Naive thymus-derived CD8-positive, alpha-beta T cell (primary cell): ENCODE measurements at regions not wholly inside any gene's neighbourhood (a gene's known extent, or its start where the extent isn't known, plus 50 kb on each side); places are given as distances from the start of the nearest gene placed in this dataset.
"Not testable (repeated sequence)": the region's sequence is repeated elsewhere in the genome, so short reads cannot be mapped to it uniquely, and the experiment has no call there.

Experiments used
- ATAC-seq, 2 donors: fragments of 150-1000 bp; cut with Tn5 transposase in 1 of 2; sonication (Bioruptor Pico), chemical (Tn5 transposase) in 1 of 2; 1 replicate in 1 of 2; 2 replicates in 1 of 2; pipeline ENCODE4 v1.10.0; 2021; ENCODE audit warnings: mild to moderate bottlenecking in 2 of 2, moderate library complexity in 2 of 2
- POLR2A ChIA-PET: fragments of 350-600 bp; sonication (Branson Sonifier 250); formaldehyde crosslinking; loops from one replicate; lab custom pipeline; 2021; ENCODE audit warnings: antibody characterized with exemption; lab: Charles Lee
- DNase-seq, 10 donors: peaks; one replicate each; pipeline versions ENCODE4 v3.0.0 to v3.0.0-alpha.2; 2020 to 2022
- H3K27ac Mint-ChIP-seq, 10 donors: one replicate each; pipeline ENCODE4 v1.8.0; 2020 to 2022; ENCODE audit warnings: mild to moderate bottlenecking in 10 of 10, mixed read lengths in 10 of 10, moderate library complexity in 4 of 10, inconsistent platforms in 1 of 10
- H3K27me3 Mint-ChIP-seq, 5 donors: one replicate each; pipeline ENCODE4 v1.8.0; 2021 to 2022; ENCODE audit warnings: mixed read lengths in 5 of 5
- H3K36me3 Mint-ChIP-seq, 3 donors: one replicate each; pipeline ENCODE4 v1.8.0; 2020 to 2022; ENCODE audit warnings: mixed read lengths in 3 of 3, mild to moderate bottlenecking in 2 of 3, inconsistent platforms in 1 of 3
- H3K4me1 Mint-ChIP-seq, 4 donors: one replicate each; pipeline ENCODE4 v1.8.0; 2021 to 2022; ENCODE audit warnings: mixed read lengths in 4 of 4
- H3K4me3 Mint-ChIP-seq, 10 donors: one replicate each; pipeline ENCODE4 v1.8.0; 2020 to 2022; ENCODE audit warnings: mild to moderate bottlenecking in 10 of 10, mixed read lengths in 10 of 10, moderate library complexity in 6 of 10, inconsistent platforms in 1 of 10
- H3K9me3 Mint-ChIP-seq, 9 donors: one replicate each; pipeline ENCODE4 v1.8.0; 2020 to 2022; ENCODE audit warnings: mixed read lengths in 9 of 9, mild to moderate bottlenecking in 3 of 9, inconsistent platforms in 1 of 9, moderate library complexity in 1 of 9

DNA sequence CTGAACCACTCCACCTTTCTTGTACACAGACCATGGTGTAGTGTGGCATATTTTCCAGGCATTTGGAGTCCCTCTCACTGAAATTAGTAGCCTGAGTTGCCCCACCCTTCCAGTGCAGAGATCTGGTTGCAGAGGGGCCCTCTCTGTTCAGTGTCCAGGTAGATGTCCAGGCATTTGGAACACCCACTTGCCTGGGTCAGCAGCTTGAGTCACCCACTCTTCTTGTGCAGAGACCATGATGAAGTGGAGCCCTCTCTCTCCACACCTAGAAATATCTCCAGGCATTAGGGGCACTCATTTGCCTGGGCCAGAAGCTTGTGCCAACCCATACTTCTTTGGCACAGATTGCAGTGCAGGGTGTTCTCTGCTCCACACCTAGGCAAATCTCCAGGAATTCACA lies 2733.3 kb downstream of the PCDH7 start:
- POLR2A ChIA-PET = no interaction called here
- H3K9me3 Mint-ChIP-seq = peaks cover 8 to 26% (median 13%) of the 10 kb centered on the region in 9 donors
- H3K27me3 Mint-ChIP-seq = no peaks in the 10 kb centered on the region
- no peak overlapping the region for H3K4me3 Mint-ChIP-seq
- no peak overlapping the region for H3K27ac Mint-ChIP-seq
- H3K36me3 Mint-ChIP-seq = peaks cover 0 to 2% (median 0%) of the 10 kb centered on the region in 3 donors
- no peak for ATAC-seq
- no peaks in the 10 kb centered on the region for H3K4me1 Mint-ChIP-seq
- no peak for DNase-seq

DNA sequence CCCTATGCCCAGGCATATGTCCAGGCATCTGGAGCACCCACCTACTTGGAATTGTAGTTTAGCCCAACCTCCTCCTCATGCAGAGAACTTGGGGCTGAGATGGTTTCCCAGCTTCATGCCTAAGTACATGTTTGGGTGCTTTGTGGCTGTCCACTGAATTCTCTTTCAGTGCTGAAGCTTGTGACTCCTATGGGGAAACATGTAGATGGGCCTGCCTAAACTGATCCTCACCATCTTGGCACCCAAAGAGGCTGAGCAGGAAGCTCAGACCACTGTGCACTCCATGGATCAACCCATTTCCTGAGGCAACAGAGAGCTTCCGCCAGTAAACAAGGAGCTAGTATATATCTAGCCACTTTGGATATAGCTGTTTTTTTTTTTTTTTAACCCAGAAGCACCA lies 2733.7 kb downstream of the PCDH7 start:
- POLR2A ChIA-PET = no interaction called here

DNA sequence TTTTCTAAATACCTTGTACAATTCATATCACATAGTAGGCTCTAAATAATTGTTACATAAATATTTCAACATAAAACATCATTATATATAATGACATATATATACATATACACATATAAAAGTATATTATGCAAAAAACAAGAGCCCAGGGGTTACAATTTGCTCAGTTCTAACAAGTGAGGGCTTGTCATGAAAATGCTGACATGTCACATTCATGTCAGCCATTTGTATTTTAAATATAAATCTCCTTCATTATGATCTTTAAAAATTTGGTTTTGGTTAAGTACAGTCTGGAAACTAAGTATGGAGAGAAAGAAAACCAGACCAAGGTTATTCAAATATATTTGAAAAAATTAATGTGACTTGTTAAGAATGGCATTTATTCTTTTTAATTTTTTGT lies 2745.4 kb downstream of the PCDH7 start:
- Mint-ChIP-seq H3K27ac (no peak overlapping the region), H3K9me3 (peaks cover 0 to 33% (median 7%) of the 10 kb centered on the region in 9 donors), H3K27me3 (no peaks in the 10 kb centered on the region), H3K4me3 (no peak overlapping the region), H3K36me3 (no peaks in the 10 kb centered on the region), H3K4me1 (no peaks in the 10 kb centered on the region)
- ATAC-seq (no peak), DNase-seq (no peak)
- POLR2A ChIA-PET = no interaction called here

More for the DNA sequence above, 2733.7 kb downstream of the PCDH7 start:
- no peak for ATAC-seq
- no peaks in the 10 kb centered on the region for H3K27me3 Mint-ChIP-seq
- no peak for DNase-seq
- H3K4me3 Mint-ChIP-seq = no peak overlapping the region
- H3K36me3 Mint-ChIP-seq = peaks cover 0 to 2% (median 0%) of the 10 kb centered on the region in 3 donors
- no peaks in the 10 kb centered on the region for H3K4me1 Mint-ChIP-seq
- H3K9me3 Mint-ChIP-seq = peaks cover 8 to 26% (median 13%) of the 10 kb centered on the region in 9 donors
- no peak overlapping the region for H3K27ac Mint-ChIP-seq

DNA sequence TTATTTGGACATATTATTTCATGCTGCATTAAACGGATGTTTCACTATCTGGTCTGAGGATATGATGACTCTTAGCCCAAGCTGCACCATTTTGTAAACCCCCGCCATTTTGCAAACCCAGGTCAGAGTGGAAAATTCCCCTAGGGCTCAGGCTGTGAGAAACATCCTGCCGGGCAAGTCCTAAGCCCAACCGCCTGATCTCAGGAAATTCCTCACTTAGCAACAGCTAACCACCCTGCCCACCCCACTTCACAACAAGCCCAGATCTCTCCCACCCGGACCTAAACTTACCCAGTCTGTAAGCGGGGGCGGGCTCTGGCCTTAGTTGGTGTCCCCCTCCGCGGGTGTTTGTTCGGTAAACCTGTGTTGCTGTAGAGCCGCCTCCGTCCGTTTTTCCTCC lies 2747.1 kb downstream of the PCDH7 start:
- POLR2A ChIA-PET = no interaction called here
- H3K27ac Mint-ChIP-seq = no peak overlapping the region
- H3K27me3 Mint-ChIP-seq = no peaks in the 10 kb centered on the region
- H3K9me3 Mint-ChIP-seq = peaks cover 0 to 33% (median 7%) of the 10 kb centered on the region in 9 donors
- H3K4me3 Mint-ChIP-seq = no peak overlapping the region
- H3K36me3 Mint-ChIP-seq = no peaks in the 10 kb centered on the region
- ATAC-seq (no peak), DNase-seq (no peak)
- H3K4me1 Mint-ChIP-seq = no peaks in the 10 kb centered on the region

DNA sequence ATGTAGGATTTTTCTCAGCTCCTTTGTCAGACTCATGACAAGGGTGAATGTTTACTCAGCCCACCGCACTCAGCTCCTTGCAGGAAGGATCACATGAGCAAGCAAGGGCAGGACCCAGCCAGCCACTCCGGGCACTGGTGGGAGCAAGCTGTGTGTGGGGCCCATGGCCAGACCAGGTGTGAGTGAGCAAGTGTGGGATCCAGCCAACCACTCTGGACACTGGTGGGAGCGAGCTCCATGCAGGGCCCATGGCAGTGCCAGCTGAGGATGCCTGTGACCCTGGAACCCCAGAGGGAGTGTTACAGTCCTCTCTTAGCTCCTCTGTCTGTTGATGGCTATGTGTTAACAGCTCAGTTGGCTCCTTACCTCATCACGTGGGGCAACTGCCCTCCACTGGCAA lies 2750.6 kb downstream of the PCDH7 start:
- Mint-ChIP-seq H3K36me3 (no peaks in the 10 kb centered on the region), H3K27ac (no peak overlapping the region), H3K4me1 (no peaks in the 10 kb centered on the region), H3K4me3 (no peak overlapping the region), H3K27me3 (no peaks in the 10 kb centered on the region), H3K9me3 (peaks cover 0 to 30% (median 6%) of the 10 kb centered on the region in 9 donors)
- no peak for DNase-seq
- no peak for ATAC-seq
- POLR2A ChIA-PET = no interaction called here

DNA sequence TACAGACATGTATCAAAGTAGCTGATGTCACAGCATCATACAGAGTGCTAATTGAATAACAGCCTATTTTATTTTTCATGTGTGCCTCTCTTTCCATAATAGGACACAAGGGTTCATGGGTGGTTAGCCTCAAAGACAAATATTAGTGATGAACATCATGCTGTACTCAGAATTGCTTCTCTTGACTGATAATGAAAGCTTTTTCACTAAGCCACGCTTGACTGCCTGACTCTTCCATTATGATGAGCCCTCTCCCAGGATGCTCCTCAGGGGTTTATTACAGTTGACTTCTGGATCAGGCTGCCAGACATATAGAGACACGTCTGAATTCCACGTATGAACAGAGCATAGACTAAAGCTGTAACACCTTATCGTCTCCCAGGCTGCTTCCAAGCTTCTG lies 2757.5 kb downstream of the PCDH7 start:
- H3K4me3 Mint-ChIP-seq = no peak overlapping the region
- peaks cover 0 to 1% (median 0%) of the 10 kb centered on the region in 4 donors for H3K4me1 Mint-ChIP-seq
- DNase-seq (no peak), ATAC-seq (no peak)
- peaks cover 2 to 27% (median 10%) of the 10 kb centered on the region in 9 donors for H3K9me3 Mint-ChIP-seq
- no peaks in the 10 kb centered on the region for H3K27me3 Mint-ChIP-seq
- POLR2A ChIA-PET = no interaction called here
- no peak overlapping the region for H3K27ac Mint-ChIP-seq
- H3K36me3 Mint-ChIP-seq = no peaks in the 10 kb centered on the region

DNA sequence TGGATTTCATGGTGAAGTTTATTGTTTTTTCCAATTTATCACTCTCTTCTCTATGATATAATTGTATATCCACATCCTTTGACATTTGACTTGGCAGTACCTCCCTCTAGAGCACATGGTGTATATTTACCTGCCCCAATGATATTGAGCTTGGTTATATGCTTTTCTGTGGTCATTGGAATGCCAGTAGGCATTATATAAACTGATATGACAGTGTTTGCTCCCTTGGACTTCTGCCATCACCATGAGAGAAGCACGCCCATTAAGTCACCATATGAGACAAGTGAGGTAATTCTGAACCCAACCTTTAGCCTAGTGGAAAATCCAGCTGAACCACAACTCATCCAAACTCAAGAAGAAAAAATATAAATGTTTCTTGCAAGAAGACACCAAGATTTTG lies 2761.5 kb downstream of the ARAP2 start:
- Mint-ChIP-seq H3K36me3 (no peaks in the 10 kb centered on the region), H3K27me3 (no peaks in the 10 kb centered on the region), H3K4me1 (no peaks in the 10 kb centered on the region), H3K4me3 (no peak overlapping the region), H3K9me3 (peaks cover 0 to 20% (median 12%) of the 10 kb centered on the region in 9 donors), H3K27ac (no peak overlapping the region)
- POLR2A ChIA-PET = no interaction called here
- ATAC-seq (no peak), DNase-seq (no peak)

DNA sequence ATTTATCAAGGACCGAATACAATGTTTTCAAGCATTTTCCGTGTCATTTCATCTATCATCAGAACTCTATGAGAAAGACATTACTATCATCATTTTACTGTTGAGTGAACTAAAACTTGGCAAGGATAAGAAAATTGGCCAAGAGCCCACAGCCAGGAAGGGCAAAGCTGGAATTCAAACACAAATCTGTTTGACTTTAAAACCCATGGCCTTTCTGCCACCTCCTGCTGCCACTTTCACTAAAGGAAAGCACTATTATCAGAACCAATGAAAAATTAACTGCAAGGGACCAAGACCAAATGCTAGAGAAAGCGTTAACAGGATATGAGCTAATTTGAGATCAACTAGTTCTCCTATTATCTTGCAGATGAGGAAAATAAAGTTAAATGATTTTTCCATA lies 2759.2 kb downstream of the ARAP2 start:
- POLR2A ChIA-PET = no interaction called here
- H3K36me3 Mint-ChIP-seq = no peaks in the 10 kb centered on the region
- H3K27me3 Mint-ChIP-seq = no peaks in the 10 kb centered on the region
- ATAC-seq (no peak), DNase-seq (no peak)
- no peaks in the 10 kb centered on the region for H3K4me1 Mint-ChIP-seq
- H3K27ac Mint-ChIP-seq = no peak overlapping the region
- no peak overlapping the region for H3K4me3 Mint-ChIP-seq
- H3K9me3 Mint-ChIP-seq = peaks cover 0 to 20% (median 12%) of the 10 kb centered on the region in 9 donors

DNA sequence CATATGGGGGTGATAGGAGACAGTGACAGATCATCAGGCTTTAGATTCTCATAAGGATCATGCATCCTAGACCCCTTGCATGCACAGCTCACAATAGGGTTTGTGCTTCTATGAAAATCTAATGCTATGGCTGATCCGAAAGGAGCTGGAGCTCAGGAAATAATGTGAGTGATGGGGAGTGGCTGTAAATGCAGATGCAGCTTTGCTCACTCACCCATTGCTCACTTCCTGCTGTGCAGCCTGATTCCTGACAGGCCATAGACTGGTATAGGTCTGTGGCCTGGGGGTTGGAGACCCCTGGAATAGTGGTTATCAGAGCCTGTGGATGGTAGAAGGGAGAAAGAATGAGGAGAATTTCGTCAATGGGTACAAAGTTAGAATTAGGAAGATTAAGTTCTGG lies 2751.1 kb downstream of the ARAP2 start:
- Mint-ChIP-seq H3K27ac (no peak overlapping the region), H3K9me3 (peaks cover 0 to 5% (median 0%) of the 10 kb centered on the region in 9 donors), H3K4me3 (no peak overlapping the region), H3K4me1 (no peaks in the 10 kb centered on the region), H3K27me3 (no peaks in the 10 kb centered on the region), H3K36me3 (no peaks in the 10 kb centered on the region)
- DNase-seq (no peak), ATAC-seq (no peak)
- POLR2A ChIA-PET = no interaction called here

DNA sequence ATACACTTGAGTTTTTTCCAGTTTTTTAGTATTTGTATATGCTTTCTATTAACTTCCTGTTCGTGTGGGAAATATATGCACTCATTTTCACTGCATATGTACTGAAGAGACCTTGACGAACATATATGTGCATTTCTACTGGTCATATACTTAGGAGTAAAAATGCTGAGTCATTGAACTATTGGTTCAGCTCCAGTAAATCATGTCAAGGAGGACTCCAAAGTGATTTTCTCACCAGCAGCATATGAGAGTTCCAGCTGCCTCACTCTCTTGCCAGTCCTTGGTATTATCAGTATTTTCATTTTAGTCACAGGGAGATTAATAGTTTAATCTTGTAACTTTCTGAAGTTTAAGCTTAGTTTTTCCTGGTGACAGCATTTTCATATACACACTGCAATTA lies 2750.2 kb downstream of the ARAP2 start:
- no peaks in the 10 kb centered on the region for H3K27me3 Mint-ChIP-seq
- no peak overlapping the region for H3K27ac Mint-ChIP-seq
- H3K36me3 Mint-ChIP-seq = no peaks in the 10 kb centered on the region
- H3K9me3 Mint-ChIP-seq = peaks cover 0 to 15% (median 4%) of the 10 kb centered on the region in 9 donors
- ATAC-seq (no peak), DNase-seq (no peak)
- H3K4me3 Mint-ChIP-seq = no peak overlapping the region
- POLR2A ChIA-PET = no interaction called here
- H3K4me1 Mint-ChIP-seq = no peaks in the 10 kb centered on the region

DNA sequence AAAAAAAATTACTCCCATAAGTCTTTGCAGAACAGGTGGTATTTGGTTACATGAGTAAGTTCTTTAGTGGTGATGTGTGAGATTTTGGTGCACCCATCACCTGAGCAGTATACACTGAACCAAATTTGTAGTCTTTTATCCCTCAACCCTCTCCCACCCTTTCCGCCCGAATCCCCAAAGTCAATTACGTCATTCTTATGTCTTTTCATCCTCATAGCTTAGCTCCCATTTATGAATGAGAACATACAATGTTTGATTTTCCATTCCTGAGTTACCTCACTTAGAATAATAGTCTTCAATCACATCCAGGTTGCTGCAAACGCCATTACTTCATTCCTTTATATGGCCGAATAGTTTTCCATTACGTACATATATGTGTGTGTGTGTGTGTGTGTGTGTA lies 2742.7 kb downstream of the ARAP2 start:
- H3K27ac Mint-ChIP-seq, DNase-seq, POLR2A ChIA-PET, H3K4me3 Mint-ChIP-seq, H3K36me3 Mint-ChIP-seq, H3K27me3 Mint-ChIP-seq, H3K4me1 Mint-ChIP-seq, ATAC-seq: not testable (repeated sequence)
- peaks cover 4 to 43% (median 23%) of the 10 kb centered on the region in 9 donors for H3K9me3 Mint-ChIP-seq

DNA sequence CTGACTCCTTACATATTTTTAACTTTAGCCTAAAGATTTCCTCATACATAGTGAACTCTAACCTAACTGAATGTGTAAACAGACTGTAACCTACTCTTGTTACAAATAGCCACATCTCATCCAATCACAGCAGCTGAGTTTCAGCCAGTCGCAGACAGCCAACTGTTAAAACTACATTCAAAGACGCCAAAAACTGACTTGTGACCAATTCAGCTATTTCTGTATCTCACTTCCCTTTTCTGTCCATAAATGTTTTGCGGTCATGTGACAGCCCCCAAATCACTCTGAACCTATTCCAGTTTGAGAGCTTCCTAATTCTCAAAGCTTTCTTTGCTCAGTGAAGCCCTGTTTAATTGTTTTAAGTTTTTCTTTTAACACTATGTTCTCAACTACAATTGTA lies 2731.9 kb downstream of the ARAP2 start:
- DNase-seq (no peak), ATAC-seq (no peak)
- H3K4me1 Mint-ChIP-seq = no peaks in the 10 kb centered on the region
- H3K27me3 Mint-ChIP-seq = no peaks in the 10 kb centered on the region
- no peak overlapping the region for H3K27ac Mint-ChIP-seq
- peaks cover 0 to 21% (median 14%) of the 10 kb centered on the region in 9 donors for H3K9me3 Mint-ChIP-seq
- POLR2A ChIA-PET = no interaction called here
- no peaks in the 10 kb centered on the region for H3K36me3 Mint-ChIP-seq
- no peak overlapping the region for H3K4me3 Mint-ChIP-seq

DNA sequence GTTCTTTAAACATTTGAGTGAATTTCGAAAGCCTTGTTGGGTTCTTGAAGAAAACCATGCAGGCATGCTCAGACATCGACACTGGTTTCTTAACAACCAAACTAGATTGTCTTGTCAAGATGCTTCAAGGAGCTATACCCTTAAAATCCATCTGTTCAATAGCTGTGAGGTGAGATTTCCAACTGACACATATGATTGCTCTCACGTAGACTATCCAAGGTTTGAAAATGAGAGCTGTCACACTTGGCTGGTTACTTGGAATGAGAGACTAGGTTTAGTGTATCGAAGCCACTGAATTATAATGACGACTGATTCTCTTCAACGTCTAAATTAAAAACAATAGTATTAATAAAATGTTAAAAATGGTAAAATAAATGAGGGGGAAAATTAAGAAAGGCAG lies 2725.5 kb downstream of the ARAP2 start:
- DNase-seq (no peak), ATAC-seq (no peak)
- Mint-ChIP-seq H3K27ac (no peak overlapping the region), H3K4me1 (no peaks in the 10 kb centered on the region), H3K27me3 (no peaks in the 10 kb centered on the region), H3K36me3 (no peaks in the 10 kb centered on the region), H3K4me3 (no peak overlapping the region), H3K9me3 (peaks cover 5 to 33% (median 16%) of the 10 kb centered on the region in 9 donors)
- POLR2A ChIA-PET = no interaction called here

DNA sequence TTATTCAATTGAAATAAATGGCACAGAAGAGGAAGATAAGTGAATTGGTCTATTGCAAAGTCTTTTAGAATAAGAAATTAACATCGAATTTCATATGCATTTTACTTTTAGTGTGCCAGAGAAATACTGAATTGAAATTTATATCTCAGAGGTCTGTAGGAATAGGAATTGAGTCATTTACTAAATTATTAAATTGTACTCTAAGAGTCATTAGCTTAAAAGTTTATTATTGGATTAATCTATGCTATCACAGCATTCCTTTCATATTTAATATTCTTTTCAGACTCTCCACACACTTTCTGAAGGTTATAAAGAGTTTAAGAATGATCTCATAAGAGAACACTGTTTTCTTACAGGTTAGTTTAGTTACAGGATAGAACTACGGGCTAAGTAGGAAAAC lies 2711.5 kb downstream of the ARAP2 start:
- H3K4me3 Mint-ChIP-seq = no peak overlapping the region
- POLR2A ChIA-PET = no interaction called here

More for the DNA sequence above, 2711.5 kb downstream of the ARAP2 start:
- Mint-ChIP-seq H3K4me1 (no peaks in the 10 kb centered on the region), H3K9me3 (peaks cover 0 to 13% (median 9%) of the 10 kb centered on the region in 9 donors), H3K27ac (no peak overlapping the region), H3K27me3 (no peaks in the 10 kb centered on the region), H3K36me3 (no peaks in the 10 kb centered on the region)
- DNase-seq = no peak
- no peak for ATAC-seq
